AG04449 (cell line): ENCODE measurements at regions not wholly inside any gene's neighbourhood (a gene's known extent, or its start where the extent isn't known, plus 50 kb on each side); places are given as distances from the start of the nearest gene placed in this dataset.
"Not testable (repeated sequence)": the region's sequence is repeated elsewhere in the genome, so short reads cannot be mapped to it uniquely, and the experiment has no call there.

Source experiments
- CTCF ChIA-PET: fragments of 350-600 bp; formaldehyde crosslinking; extraction: SDS; loops from one replicate; lab custom pipeline; 2021; ENCODE audit warnings: antibody characterized with exemption; lab: Yijun Ruan, JAX
- POLR2A ChIA-PET: fragments of 400-600, 350-600 bp; formaldehyde crosslinking; extraction: SDS; loops from one replicate; lab custom pipeline; 2020; ENCODE audit warnings: antibody characterized with exemption, inconsistent platforms; lab: Yijun Ruan, JAX
- DNase-seq: peaks from one replicate; pipeline ENCODE4 v3.0.0-alpha.2; 2010; ENCODE audit warnings: low read depth, low spot score
- H3K4me3 ChIP-seq: 2 replicates; pipeline ENCODE4 v1.5.1; 2011; ENCODE audit warnings: low read depth, mild to moderate bottlenecking, control low read depth, low read length
- CTCF ChIP-seq: IDR thresholded peaks from one replicate; pipeline ENCODE4 v1.5.1; 2011; ENCODE audit warnings: mild to moderate bottlenecking, moderate library complexity, low read length, control low read depth, inconsistent platforms; ENCODE audit not compliant: insufficient read depth; ENCODE audit errors: missing control alignments

DNA sequence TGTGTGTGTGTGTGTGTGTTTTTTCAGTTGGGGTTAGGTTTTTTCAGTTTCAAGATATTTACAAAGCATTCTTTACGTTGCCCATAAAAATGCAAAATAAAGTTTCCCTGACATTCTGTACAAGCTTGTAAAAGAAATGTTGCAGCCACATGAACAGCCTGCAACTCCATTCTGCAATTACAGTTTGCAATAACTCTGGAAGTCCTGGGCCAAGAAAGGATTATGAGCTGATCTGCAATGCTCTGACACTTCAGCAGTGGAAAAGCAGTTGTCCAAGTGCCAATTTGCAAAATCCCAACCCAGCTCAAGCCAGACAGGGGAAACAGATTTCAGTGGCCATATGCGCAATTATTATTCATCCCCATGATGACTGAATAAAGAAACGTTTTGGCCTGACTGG lies 322.1 kb downstream of the MEX3B start:
- H3K4me3 ChIP-seq, result no peak overlapping the region
- DNase-seq, result no peak
- ChIA-PET CTCF (no interaction called here), POLR2A (no interaction called here)
- TF ChIP-seq CTCF, result no peak

GRCh38 chr15:81723113-81723651 lies 322.6 kb downstream of the MEX3B start:
- TF ChIP-seq CTCF, result no peak
- no peak for DNase-seq
- H3K4me3 ChIP-seq, result no peak overlapping the region
- ChIA-PET POLR2A (no interaction called here), CTCF (no interaction called here)

- DNase-seq, POLR2A ChIA-PET, H3K4me3 ChIP-seq, CTCF ChIA-PET: not testable (repeated sequence)
Observed at GRCh38 chr15:81716468-81716867, 329.4 kb downstream of the MEX3B start.

GRCh38 chr15:81710328-81710727 lies 335.5 kb downstream of the MEX3B start:
- POLR2A ChIA-PET, result no interaction called here
- CTCF ChIA-PET, result no interaction called here
- H3K4me3 ChIP-seq, result no peak overlapping the region
- DNase-seq, result no peak
- TF ChIP-seq CTCF, result no peak

GRCh38 chr15:81706816-81707346 lies 332.9 kb upstream of the TMC3 start:
- DNase-seq, POLR2A ChIA-PET, H3K4me3 ChIP-seq, CTCF ChIA-PET: not testable (repeated sequence)

GRCh38 chr15:81705727-81706126 lies 331.7 kb upstream of the TMC3 start:
- H3K4me3 ChIP-seq, POLR2A ChIA-PET, DNase-seq, CTCF ChIA-PET: not testable (repeated sequence)

GRCh38 chr15:81686021-81686420 lies 312.0 kb upstream of the TMC3 start:
- no peak for TF ChIP-seq CTCF
- no peak overlapping the region for H3K4me3 ChIP-seq
- ChIA-PET POLR2A (no interaction called here), CTCF (no interaction called here)
- no peak for DNase-seq

DNA sequence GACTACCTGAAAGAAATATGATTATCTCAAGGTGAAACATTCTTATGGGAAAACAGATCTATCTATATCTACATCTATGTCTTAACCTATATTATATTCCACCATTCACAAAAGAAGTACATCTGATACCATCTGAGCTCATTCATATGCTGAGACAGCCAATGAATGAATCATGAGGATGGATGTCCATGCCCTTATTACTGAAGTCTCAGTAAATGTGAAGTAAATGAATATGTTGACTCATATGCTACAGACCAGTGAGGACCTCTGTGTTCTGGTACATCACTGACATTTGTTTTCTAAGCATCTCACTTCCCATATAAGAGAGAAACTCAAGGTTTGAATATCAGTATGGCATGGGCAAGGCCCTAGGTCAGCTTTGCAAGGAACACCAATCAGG lies 311.2 kb upstream of the TMC3 start:
- no peak for DNase-seq
- ChIA-PET POLR2A (no interaction called here), CTCF (no interaction called here)
- TF ChIP-seq CTCF, result no peak
- H3K4me3 ChIP-seq, result no peak overlapping the region
